NCI-H526 treated with DMSO at 0.1 percent for 48 hours (cell line): ENCODE measurements at regions not wholly inside any gene's neighbourhood (a gene's known extent, or its start where the extent isn't known, plus 50 kb on each side); places are given as distances from the start of the nearest gene placed in this dataset.
"Not testable (repeated sequence)": the region's sequence is repeated elsewhere in the genome, so short reads cannot be mapped to it uniquely, and the experiment has no call there.

ENCODE experiments used
- DNase-seq: peaks from one replicate; lab custom pipeline; 2025; lab: John Stamatoyannopoulos, UW

GRCh38 chr4:134708026-134708425 is 506.4 kb upstream of the PABPC4L start:
- DNase-seq = no peak

GRCh38 chr4:134702374-134702773 is 500.8 kb upstream of the PABPC4L start:
- no peak for DNase-seq

GRCh38 chr4:134700251-134700650 is 498.7 kb upstream of the PABPC4L start:
- DNase-seq = no peak

- DNase-seq = not testable (repeated sequence)
Observed at GRCh38 chr4:134698831-134699230, 497.2 kb upstream of the PABPC4L start.

- no peak for DNase-seq
Observed at GRCh38 chr4:134695433-134695832, 493.8 kb upstream of the PABPC4L start.

GRCh38 chr4:134691915-134692314 is 490.3 kb upstream of the PABPC4L start:
- DNase-seq = no peak

- no peak for DNase-seq
Observed at GRCh38 chr4:134687646-134688628, 486.3 kb upstream of the PABPC4L start.

GRCh38 chr4:134677209-134677814 is 475.7 kb upstream of the PABPC4L start:
- no peak for DNase-seq

GRCh38 chr4:134668237-134668636 is 466.6 kb upstream of the PABPC4L start:
- DNase-seq = peak; percentile 58

- no peak for DNase-seq
Observed at GRCh38 chr4:134666640-134667039, 465.1 kb upstream of the PABPC4L start.

GRCh38 chr4:134665429-134665828 is 463.8 kb upstream of the PABPC4L start:
- DNase-seq = no peak

- DNase-seq = no peak
Observed at GRCh38 chr4:134663742-134664141, 462.2 kb upstream of the PABPC4L start.

- DNase-seq = no peak
Observed at GRCh38 chr4:134650461-134650860, 448.9 kb upstream of the PABPC4L start.

- DNase-seq = no peak
Observed at GRCh38 chr4:134645778-134646177, 444.2 kb upstream of the PABPC4L start.

GRCh38 chr4:134636338-134637051 is 434.9 kb upstream of the PABPC4L start:
- DNase-seq = no peak

- no peak for DNase-seq
Observed at GRCh38 chr4:134634301-134634700, 432.7 kb upstream of the PABPC4L start.

GRCh38 chr4:134632056-134632455 is 430.5 kb upstream of the PABPC4L start:
- no peak for DNase-seq

- no peak for DNase-seq
Observed at GRCh38 chr4:134628066-134628465, 426.5 kb upstream of the PABPC4L start.

- DNase-seq = no peak
Observed at GRCh38 chr4:134627366-134627765, 425.8 kb upstream of the PABPC4L start.

GRCh38 chr4:134624365-134624764 is 422.8 kb upstream of the PABPC4L start:
- DNase-seq = no peak

- DNase-seq = not testable (repeated sequence)
Observed at GRCh38 chr4:134622626-134623575, 421.3 kb upstream of the PABPC4L start.
